GM18502 (cell line): ENCODE measurements at regions not wholly inside any gene's neighbourhood (a gene's known extent, or its start where the extent isn't known, plus 50 kb on each side); places are given as distances from the start of the nearest gene placed in this dataset.

ENCODE experiments used
- ATAC-seq: cut with Tn5 transposase; IDR thresholded peaks from one replicate; pipeline ENCODE4 v1.9.1; 2021; ENCODE audit warnings: mild to moderate bottlenecking; ENCODE audit not compliant: unreplicated experiment, poor library complexity

- ATAC-seq, result no peak
These were observed 208.2 kb upstream of the INHBA start for GRCh38 chr7:41910940-41911600.

DNA sequence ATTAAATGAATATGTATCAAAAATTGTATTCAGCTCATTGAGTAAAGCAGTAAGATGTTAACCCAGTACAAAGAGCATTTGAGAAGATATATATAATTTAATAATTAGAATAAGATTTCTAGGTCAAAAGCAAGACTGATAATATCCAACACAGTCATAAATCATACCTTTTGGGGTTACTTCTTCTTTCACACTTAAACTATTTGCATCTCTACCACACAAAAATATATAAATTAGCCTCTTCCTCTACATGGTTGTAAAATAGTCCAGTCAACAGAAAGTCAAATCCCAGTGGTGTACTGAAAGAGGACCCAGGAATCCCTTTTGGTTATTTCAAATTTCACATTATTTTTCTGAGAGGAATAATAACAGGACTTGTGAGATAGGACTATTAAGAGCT lies 204.6 kb upstream of the INHBA start:
- ATAC-seq, result peak; percentile 65

GRCh38 chr7:41900532-41900931 lies 197.6 kb upstream of the INHBA start:
- no peak for ATAC-seq

DNA sequence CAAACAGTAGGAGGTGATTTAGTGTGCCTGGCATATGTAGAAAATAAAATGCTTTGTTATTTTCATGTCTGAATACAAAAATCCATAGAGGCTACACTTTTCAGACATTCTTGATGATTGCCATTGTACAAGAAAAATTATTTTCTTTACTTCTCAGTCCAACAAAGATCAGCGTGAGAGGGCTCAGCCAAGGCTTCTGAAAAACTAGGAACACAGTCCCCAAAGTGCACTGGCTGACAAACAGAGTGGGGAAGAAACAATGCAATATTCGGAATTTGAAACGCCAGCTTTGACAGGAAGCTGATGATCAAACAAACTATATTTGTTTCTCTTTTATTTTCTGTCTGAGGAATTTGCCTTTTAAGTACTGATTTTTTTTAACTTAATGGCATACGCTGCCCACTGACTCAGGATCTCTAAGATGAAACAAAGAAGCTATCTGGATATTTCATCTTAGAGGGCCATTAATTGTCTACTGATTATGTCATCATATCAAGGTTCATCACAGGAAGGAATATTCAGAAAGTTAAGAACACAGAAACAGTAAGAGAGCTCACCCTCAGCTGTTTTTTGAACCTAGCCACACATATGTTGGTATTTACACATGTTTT lies 197.0 kb upstream of the INHBA start:
- no peak for ATAC-seq

- ATAC-seq, result no peak
These were observed 190.8 kb upstream of the INHBA start for GRCh38 chr7:41893656-41894055.

DNA sequence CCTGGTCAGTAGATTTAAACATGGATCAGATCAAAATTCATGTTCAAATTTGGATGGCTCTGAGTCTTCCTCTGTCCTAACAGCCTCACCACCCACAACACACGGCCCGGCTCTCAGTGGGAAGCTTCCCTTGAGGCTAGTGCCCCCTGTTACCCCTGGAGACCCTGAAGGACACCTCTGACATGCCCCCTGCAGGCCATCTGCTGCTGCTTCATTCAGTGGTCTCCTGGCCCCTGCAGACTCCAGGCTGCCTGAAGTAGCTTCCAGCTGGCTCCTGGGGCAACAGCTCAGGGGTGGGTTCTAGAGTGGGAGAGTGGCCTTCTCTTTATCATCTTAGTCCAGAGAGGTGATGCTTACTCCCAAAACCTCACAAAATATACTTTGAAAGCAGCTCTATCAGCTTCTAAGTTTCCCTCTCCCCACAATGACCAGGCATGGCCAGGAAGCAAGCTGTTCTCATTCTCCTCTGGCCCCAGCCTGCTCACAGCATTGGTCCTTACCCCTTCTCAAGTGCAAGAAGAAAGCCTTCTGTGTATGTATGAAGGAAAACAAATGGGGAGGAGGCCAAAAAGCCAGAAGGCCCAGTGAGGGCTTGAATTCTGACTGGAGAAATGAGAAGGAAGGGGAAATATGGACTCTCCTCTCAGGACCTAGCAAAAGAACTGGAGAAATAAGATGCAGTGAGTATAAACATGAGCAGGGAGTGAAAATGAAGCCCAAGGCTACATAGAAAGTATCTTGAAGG lies 189.6 kb upstream of the INHBA start:
- ATAC-seq, result no peak

GRCh38 chr7:41891950-41892349 lies 189.1 kb upstream of the INHBA start:
- ATAC-seq, result no peak

GRCh38 chr7:41890631-41891274 lies 187.9 kb upstream of the INHBA start:
- no peak for ATAC-seq

DNA sequence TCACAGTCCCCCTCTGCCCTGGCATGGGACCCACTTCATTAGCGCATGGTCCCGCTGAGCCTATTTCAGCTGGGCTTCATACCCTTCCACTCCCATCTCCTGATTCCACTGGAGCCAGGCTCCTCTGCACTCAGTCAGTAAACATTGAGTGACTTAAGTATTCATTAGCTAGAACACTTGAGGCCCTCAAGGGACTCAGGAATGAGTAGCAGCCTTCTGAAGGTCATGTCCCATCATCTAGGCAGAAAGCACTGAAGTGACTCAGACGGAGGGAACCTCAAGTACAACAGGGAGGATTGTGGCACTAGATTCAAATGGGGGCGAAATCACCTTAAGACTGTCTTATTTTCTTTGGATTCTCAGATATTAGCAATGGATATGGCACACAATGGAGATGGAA lies 186.6 kb upstream of the INHBA start:
- ATAC-seq, result peak; percentile 9

DNA sequence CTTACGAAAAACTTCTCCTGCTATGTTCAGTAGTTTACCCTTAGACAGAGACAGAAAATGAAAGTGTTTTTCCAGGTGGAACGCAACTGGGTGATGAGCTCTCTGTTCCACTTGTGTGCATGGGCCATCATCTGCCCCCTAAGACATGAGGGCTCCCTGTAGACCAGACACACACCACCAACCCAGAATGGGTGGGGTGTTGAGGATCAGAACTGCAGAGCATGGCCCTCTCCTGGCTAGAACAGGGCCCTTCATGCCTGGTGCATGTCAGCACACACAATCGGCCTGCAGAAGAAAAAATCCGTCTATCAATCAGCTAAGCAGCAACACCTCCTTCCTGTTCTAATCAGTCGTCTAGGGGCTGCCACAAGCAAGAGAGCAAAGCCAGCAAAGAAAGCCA lies 186.2 kb upstream of the INHBA start:
- peak; percentile 56 for ATAC-seq

DNA sequence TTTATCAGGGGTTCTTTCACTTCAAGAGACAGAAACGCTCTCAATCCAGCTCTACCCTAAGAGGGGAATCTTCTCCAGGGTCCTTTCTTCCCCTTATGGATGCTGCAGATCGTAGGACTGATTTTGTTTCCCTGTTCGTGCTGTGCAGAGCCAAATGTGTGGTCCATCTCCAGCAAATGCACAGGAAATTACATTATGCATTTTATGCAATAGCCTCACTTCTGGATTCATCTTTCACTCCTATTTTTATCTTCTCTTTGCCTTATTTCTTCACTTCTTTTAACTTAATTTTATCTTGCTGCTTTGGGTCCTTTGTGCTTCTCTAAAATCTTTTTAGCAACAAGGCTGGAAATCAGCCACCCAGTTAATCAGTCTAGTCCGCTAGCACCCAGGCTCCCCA lies 184.5 kb upstream of the INHBA start:
- ATAC-seq, result no peak

- ATAC-seq, result no peak
These were observed 184.0 kb upstream of the INHBA start for GRCh38 chr7:41886901-41887311.

GRCh38 chr7:41886262-41886900 lies 183.5 kb upstream of the INHBA start:
- no peak for ATAC-seq

DNA sequence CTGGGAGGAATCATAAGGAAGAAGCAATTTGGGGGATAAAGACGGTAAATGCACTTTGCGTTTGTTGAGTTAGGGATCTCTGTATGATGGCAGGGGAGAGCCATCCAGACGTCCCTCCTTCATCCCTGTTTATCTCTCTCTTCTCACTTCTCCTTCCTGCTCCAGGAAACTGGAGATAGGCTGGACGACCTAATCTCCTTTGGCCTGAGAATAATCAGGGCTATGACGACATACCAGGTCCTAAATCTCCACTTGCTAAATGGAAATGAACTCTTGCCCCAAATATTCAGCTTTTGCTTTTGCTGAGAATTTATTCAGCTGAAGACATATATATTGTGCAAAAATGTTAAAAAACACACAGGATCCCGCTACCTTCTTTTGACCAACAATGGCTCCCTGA lies 182.9 kb upstream of the INHBA start:
- no peak for ATAC-seq

DNA sequence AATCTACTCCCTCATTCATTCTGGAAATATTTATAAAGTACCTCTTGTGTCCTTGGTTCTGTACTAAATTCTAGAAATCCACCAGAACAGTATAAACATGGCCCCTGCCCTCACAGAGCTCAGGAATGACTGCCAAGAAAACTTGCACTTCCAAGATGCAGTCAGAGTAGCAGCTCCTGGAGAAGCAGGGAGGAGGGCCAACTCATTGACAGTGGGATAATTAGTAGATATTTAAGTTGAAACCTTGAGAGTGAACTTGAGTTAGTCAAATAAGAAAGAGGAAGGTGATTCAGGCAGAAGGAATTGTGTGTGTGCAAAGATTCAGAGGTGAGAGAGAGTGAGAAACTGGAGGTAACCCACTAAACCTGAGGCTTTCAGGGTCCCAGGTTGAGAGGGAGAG lies 182.2 kb upstream of the INHBA start:
- ATAC-seq, result no peak

GRCh38 chr7:41882745-41883420 lies 180.0 kb upstream of the INHBA start:
- peak; percentile 38 for ATAC-seq

GRCh38 chr7:41882256-41882655 lies 179.4 kb upstream of the INHBA start:
- peak; percentile 3 for ATAC-seq

GRCh38 chr7:41881331-41882130 lies 178.6 kb upstream of the INHBA start:
- ATAC-seq, result peak; percentile 94

GRCh38 chr7:41880107-41880506 lies 177.2 kb upstream of the INHBA start:
- ATAC-seq, result no peak
